ENCODE measurements at regions not wholly inside any gene's neighbourhood (a gene's known extent, or its start where the extent isn't known, plus 50 kb on each side); places are given as distances from the start of the nearest gene placed in this dataset.

DNA sequence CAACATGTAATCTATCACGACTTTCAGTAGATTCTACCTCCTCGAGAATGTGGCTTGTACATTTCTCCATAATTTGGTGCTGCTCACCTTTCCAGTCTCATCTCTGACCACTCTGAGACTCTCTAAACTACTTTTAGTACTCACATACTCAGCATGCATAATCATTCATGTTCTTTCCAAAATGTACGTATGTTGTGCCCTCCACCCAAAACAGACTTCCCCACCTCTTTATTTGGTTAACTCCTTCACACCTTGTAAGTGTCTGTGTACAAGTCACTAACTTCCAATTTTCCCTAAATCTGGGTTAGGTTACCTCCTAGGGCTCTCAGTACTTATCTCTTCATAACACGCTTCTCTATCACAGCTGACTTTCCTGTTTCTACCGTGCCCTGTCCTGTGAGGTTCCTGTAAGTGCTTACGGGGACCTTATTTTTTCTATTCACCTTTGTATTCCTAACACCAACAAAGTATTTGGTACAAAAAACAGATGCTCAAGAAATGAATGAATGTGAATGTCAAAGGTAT lies 186.2 kb upstream of the MKLN1 start:
- TF ChIP-seq, protein P1, sequence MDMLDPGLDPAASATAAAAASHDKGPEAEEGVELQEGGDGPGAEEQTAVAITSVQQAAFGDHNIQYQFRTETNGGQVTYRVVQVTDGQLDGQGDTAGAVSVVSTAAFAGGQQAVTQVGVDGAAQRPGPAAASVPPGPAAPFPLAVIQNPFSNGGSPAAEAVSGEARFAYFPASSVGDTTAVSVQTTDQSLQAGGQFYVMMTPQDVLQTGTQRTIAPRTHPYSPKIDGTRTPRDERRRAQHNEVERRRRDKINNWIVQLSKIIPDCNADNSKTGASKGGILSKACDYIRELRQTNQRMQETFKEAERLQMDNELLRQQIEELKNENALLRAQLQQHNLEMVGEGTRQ (CRISPR knock-in tag; IDR thresholded peaks at IDR 0.05): no peak
- no peak for TF ChIP-seq CTCF (IDR thresholded peaks at IDR 0.05)
- TF ChIP-seq, protein P2, sequence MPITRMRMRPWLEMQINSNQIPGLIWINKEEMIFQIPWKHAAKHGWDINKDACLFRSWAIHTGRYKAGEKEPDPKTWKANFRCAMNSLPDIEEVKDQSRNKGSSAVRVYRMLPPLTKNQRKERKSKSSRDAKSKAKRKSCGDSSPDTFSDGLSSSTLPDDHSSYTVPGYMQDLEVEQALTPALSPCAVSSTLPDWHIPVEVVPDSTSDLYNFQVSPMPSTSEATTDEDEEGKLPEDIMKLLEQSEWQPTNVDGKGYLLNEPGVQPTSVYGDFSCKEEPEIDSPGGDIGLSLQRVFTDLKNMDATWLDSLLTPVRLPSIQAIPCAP (CRISPR knock-in tag; IDR thresholded peaks at IDR 0.05): no peak
- TF ChIP-seq SMAD3 (CRISPR knock-in tag; IDR thresholded peaks at IDR 0.05; ENCODE audit: borderline replicate concordance): no peak
- no peak for TF ChIP-seq TP53 (CRISPR knock-in tag; IDR thresholded peaks at IDR 0.05)
- TF ChIP-seq ZNF396 (CRISPR knock-in tag; IDR thresholded peaks at IDR 0.05; ENCODE audit: borderline replicate concordance): no peak
- TF ChIP-seq SP1 (CRISPR knock-in tag; conservative IDR thresholded peaks at IDR 0.05): no peak
- TF ChIP-seq ATF2 (CRISPR knock-in tag; IDR thresholded peaks at IDR 0.05; ENCODE audit: borderline replicate concordance, low read depth): no peak
- TF ChIP-seq NR1H2 (CRISPR knock-in tag; IDR thresholded peaks at IDR 0.05): no peak
- no peak for TF ChIP-seq ZNF121 (CRISPR knock-in tag; IDR thresholded peaks at IDR 0.05)
- TF ChIP-seq, protein P3, sequence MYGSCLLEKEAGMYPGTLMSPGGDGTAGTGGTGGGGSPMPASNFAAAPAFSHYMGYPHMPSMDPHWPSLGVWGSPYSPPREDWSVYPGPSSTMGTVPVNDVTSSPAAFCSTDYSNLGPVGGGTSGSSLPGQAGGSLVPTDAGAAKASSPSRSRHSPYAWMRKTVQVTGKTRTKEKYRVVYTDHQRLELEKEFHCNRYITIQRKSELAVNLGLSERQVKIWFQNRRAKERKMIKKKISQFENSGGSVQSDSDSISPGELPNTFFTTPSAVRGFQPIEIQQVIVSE (CRISPR knock-in tag; IDR thresholded peaks at IDR 0.05; ENCODE audit: borderline replicate concordance): no peak
- TF ChIP-seq KAT7 (CRISPR knock-in tag; IDR thresholded peaks at IDR 0.05; ENCODE audit: borderline replicate concordance): no peak
- no peak for TF ChIP-seq STAT6 (CRISPR knock-in tag; conservative IDR thresholded peaks at IDR 0.05; ENCODE audit: low read depth)
- no peak for TF ChIP-seq ATF3 (CRISPR knock-in tag; conservative IDR thresholded peaks at IDR 0.05)

Data from WTC11 (cell line).